Nephron (organoid): ENCODE measurements at regions not wholly inside any gene's neighbourhood (a gene's known extent, or its start where the extent isn't known, plus 50 kb on each side); places are given as distances from the start of the nearest gene placed in this dataset.

Source experiments
- H3K27ac Mint-ChIP-seq, 3 experiments: 2 replicates each; pipeline ENCODE4 v1.8.0; 2020; ENCODE audit warnings: mixed read lengths in 3 of 3, mild to moderate bottlenecking in 2 of 3, moderate library complexity in 1 of 3
- H3K27me3 Mint-ChIP-seq: 2 replicates; pipeline ENCODE4 v1.8.0; 2021; ENCODE audit warnings: low read depth, mild to moderate bottlenecking, moderate library complexity, mixed read lengths
- H3K36me3 Mint-ChIP-seq: 2 replicates; pipeline ENCODE4 v1.8.0; 2020; ENCODE audit warnings: low read depth, mixed read lengths
- H3K4me1 Mint-ChIP-seq: 2 replicates; pipeline ENCODE4 v1.8.0; 2020; ENCODE audit warnings: mixed read lengths
- H3K4me3 Mint-ChIP-seq, 3 experiments: 2 replicates each; pipeline ENCODE4 v1.8.0; 2020; ENCODE audit warnings: mild to moderate bottlenecking in 3 of 3, mixed read lengths in 3 of 3, moderate library complexity in 2 of 3
- H3K9me3 Mint-ChIP-seq: 2 replicates; pipeline ENCODE4 v1.8.0; 2020; ENCODE audit warnings: mixed read lengths
- TF ChIP-seq, protein P1 (sequence below), 3 experiments: fragments of 200-600 bp; sonication (generic); IDR thresholded peaks; one replicate each; pipeline ENCODE4 v1.5.0; 2021; ENCODE audit warnings: antibody characterized with exemption in 3 of 3; ENCODE audit not compliant: unreplicated experiment in 3 of 3

DNA sequence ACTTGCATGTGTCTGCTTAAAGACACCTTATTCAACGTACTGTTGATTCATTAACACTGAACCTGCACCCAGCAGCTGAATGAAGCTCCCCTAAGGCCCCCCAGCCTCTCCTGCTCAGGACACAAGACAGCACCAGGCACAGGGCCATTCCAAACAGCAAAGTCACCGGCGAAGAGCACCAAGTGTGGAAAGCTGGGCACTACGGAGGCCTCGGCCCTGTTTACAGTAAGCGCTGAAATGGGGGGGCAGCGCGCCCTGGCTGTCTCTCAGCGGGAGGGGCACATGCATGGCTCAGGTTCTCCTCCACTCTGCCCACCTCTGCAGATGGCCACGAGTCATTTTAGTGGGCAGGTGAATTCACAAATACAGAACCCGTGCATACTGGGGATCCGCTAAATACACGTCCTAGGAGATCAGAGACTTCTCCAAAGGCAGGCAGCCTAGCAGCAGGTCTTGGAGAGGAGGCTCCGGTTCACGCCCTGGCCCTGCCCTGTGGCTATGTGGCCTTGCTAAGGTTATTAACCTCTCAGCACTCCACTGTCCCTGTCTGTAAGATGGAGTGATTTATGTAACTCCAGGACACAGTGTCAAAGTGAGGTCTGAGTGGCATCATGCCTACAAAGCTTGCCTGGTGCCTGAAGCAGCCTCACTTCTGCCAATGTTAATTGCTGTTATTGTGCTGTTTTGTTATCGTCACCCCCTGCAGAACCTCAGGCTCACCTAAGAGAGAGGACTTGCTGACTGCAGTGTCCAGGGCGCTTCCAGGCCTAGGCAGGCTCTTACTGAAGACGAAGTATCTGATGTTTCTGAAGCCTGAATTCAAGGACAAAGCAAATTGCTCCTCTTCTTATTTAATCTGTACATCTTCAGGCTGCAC is 207.4 kb upstream of the SOX1 start:
- no peak overlapping the region for H3K27ac Mint-ChIP-seq
- TF ChIP-seq, protein P1, sequence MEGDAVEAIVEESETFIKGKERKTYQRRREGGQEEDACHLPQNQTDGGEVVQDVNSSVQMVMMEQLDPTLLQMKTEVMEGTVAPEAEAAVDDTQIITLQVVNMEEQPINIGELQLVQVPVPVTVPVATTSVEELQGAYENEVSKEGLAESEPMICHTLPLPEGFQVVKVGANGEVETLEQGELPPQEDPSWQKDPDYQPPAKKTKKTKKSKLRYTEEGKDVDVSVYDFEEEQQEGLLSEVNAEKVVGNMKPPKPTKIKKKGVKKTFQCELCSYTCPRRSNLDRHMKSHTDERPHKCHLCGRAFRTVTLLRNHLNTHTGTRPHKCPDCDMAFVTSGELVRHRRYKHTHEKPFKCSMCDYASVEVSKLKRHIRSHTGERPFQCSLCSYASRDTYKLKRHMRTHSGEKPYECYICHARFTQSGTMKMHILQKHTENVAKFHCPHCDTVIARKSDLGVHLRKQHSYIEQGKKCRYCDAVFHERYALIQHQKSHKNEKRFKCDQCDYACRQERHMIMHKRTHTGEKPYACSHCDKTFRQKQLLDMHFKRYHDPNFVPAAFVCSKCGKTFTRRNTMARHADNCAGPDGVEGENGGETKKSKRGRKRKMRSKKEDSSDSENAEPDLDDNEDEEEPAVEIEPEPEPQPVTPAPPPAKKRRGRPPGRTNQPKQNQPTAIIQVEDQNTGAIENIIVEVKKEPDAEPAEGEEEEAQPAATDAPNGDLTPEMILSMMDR (IDR thresholded peaks at IDR 0.05; ENCODE audit: unreplicated experiment in 3 of 3) = no peak
- H3K27me3 Mint-ChIP-seq = peaks cover 26% of the 10 kb centered on the region
- no peaks in the 10 kb centered on the region for H3K36me3 Mint-ChIP-seq
- no peak overlapping the region for H3K4me3 Mint-ChIP-seq
- no peaks in the 10 kb centered on the region for H3K4me1 Mint-ChIP-seq
- H3K9me3 Mint-ChIP-seq = peaks cover 8% of the 10 kb centered on the region

- Mint-ChIP-seq H3K27me3 (peaks cover 31% of the 10 kb centered on the region), H3K27ac (no peak overlapping the region), H3K36me3 (no peaks in the 10 kb centered on the region), H3K4me3 (no peak overlapping the region), H3K4me1 (no peaks in the 10 kb centered on the region), H3K9me3 (peaks cover 8% of the 10 kb centered on the region)
- TF ChIP-seq, protein P1 (IDR thresholded peaks at IDR 0.05; ENCODE audit: unreplicated experiment in 3 of 3) = no peak
Observed at GRCh38 chr13:111860231-111860552, 206.8 kb upstream of the SOX1 start.

DNA sequence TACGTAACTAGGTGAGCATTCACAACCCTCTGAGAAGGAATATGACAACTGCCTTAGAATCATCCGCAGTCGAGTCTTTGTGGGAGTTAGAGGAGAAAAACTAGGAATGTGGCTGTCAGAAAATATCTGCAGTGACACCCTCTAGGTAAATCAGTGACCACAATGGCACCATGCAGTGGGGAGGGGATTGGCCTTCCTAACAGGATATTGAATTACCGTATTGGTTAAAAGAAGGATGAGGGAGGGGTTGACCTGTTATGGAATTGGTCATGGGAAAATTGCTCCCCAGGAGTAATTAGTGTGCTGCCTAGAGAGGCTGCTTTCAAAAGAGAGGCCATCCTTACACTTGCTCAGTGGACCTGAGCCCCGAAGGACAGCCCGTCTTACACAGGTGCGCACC is 205.6 kb upstream of the SOX1 start:
- Mint-ChIP-seq H3K27me3 (peaks cover 39% of the 10 kb centered on the region), H3K9me3 (peaks cover 8% of the 10 kb centered on the region), H3K36me3 (no peaks in the 10 kb centered on the region), H3K4me1 (no peaks in the 10 kb centered on the region), H3K4me3 (no peak overlapping the region), H3K27ac (no peak overlapping the region)
- TF ChIP-seq, protein P1 (IDR thresholded peaks at IDR 0.05; ENCODE audit: unreplicated experiment in 3 of 3) = no peak

- Mint-ChIP-seq H3K36me3 (no peaks in the 10 kb centered on the region), H3K27ac (no peak overlapping the region), H3K9me3 (peaks cover 8% of the 10 kb centered on the region), H3K27me3 (peaks cover 42% of the 10 kb centered on the region), H3K4me1 (no peaks in the 10 kb centered on the region), H3K4me3 (no peak overlapping the region)
- TF ChIP-seq, protein P1 (IDR thresholded peaks at IDR 0.05; ENCODE audit: unreplicated experiment in 3 of 3) = no peak
Observed at GRCh38 chr13:111861766-111862366, 205.1 kb upstream of the SOX1 start.

- H3K27me3 Mint-ChIP-seq = peaks cover 42% of the 10 kb centered on the region
- H3K9me3 Mint-ChIP-seq = peaks cover 18% of the 10 kb centered on the region
- H3K36me3 Mint-ChIP-seq = no peaks in the 10 kb centered on the region
- no peak overlapping the region for H3K4me3 Mint-ChIP-seq
- no peaks in the 10 kb centered on the region for H3K4me1 Mint-ChIP-seq
- H3K27ac Mint-ChIP-seq = no peak overlapping the region
- TF ChIP-seq, protein P1 (IDR thresholded peaks at IDR 0.05; ENCODE audit: unreplicated experiment in 3 of 3) = no peak
Observed at GRCh38 chr13:111862836-111863815, 203.8 kb upstream of the SOX1 start.
